Globus pallidus (tissue), 1 donor: ENCODE measurements at regions not wholly inside any gene's neighbourhood (a gene's known extent, or its start where the extent isn't known, plus 50 kb on each side); places are given as distances from the start of the nearest gene placed in this dataset.
"Not testable (repeated sequence)": the region's sequence is repeated elsewhere in the genome, so short reads cannot be mapped to it uniquely, and the experiment has no call there.

Experiments used
- DNase-seq: peaks from one replicate; pipeline ENCODE4 v3.0.0-alpha.2; 2015; ENCODE audit warnings: low spot score

DNA sequence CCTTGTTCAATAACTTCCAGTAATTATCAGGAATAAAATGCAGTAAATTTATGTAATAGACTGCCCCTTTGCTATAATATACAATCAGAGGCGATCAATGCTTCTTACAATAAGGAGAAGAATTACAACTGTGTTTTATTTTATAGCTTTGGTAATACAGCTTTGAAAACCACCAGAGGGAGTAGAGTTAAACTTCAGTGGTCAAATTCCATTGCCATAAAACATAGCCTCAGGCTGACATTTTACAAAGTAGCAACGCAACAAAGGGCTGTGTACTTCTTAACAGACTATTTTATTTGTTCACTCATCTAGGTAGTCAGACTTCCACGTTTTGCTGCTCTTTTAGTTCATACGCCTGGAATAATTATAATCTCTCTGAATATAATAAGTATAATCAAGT lies 58.5 kb downstream of the TEX13C start:
- no peak for DNase-seq

GRCh38 chrX:125378770-125379169 lies 59.1 kb downstream of the TEX13C start:
- no peak for DNase-seq

- no peak for DNase-seq
These were observed 62.5 kb downstream of the TEX13C start for GRCh38 chrX:125382148-125382628.

- DNase-seq = no peak
These were observed 63.2 kb downstream of the TEX13C start for GRCh38 chrX:125382889-125383288.

GRCh38 chrX:125384867-125385266 lies 65.2 kb downstream of the TEX13C start:
- DNase-seq = no peak

GRCh38 chrX:125387945-125388344 lies 68.3 kb downstream of the TEX13C start:
- no peak for DNase-seq

GRCh38 chrX:125394449-125394848 lies 74.8 kb downstream of the TEX13C start:
- no peak for DNase-seq

DNA sequence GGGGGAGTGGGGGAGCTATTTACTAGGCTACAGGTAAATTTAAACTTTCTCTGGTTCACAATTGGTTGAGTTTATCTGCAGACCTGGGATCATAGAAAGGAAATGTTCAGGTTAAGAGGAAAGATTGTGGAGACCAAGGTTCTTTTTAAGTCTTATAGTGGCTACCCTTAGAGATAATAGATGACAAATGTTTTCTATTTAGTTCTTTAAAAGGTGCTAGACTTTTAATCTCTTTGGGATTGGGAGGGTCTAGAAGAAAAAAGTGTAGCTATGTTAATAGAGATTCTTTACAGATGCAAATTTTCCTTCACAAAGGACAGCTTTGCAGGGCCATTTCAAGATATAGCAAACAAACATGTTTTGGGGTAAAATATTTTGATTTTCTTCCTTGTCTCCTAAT lies 76.0 kb downstream of the TEX13C start:
- no peak for DNase-seq

GRCh38 chrX:125398959-125399440 lies 79.3 kb downstream of the TEX13C start:
- no peak for DNase-seq

GRCh38 chrX:125402807-125403206 lies 83.1 kb downstream of the TEX13C start:
- DNase-seq = no peak

DNA sequence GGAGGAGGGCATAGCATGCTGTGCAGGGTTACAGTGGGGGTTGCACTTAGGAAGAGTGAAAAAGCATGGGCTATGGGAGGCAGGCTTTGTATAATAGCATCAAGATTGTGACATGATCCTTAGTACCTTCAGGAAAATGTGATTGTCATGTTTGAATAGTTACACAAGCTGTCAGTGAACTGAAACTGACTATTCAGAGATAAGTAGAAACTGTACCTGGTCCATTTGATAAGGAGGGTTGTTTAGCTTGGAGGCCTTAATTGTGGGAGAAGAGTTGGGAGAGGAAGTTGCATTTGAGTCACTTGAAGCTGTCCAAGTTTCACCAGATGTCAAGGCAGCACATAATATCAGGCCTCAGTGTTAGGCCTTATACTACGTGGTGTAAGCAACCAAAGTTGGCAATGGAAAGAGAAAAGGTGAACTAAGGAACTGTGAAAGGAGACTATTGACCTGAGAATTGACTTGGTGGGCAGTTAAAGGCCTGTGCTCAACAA lies 85.0 kb downstream of the TEX13C start:
- DNase-seq = no peak

- no peak for DNase-seq
These were observed 85.7 kb downstream of the TEX13C start for GRCh38 chrX:125405339-125405738.

- no peak for DNase-seq
These were observed 87.6 kb downstream of the TEX13C start for GRCh38 chrX:125407314-125407713.

DNA sequence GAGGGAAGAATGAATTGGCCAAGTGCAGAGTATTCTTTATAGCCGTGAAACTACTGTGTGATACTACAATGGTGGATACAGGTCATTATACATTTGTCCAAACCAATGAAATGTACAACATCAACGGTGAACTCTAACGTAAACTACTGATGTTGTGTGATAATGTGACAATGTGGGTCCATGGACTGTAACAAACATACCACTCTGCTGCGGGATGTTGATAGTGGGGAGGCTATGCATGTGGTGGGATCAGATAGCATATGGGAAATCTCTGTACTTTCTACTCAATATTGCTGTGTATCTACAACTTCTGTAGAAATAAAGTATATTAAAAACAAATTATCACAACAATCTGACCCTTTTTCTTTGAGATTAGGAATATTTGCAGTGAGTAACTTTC lies 101.1 kb downstream of the TEX13C start:
- no peak for DNase-seq

- no peak for DNase-seq
These were observed 103.3 kb downstream of the TEX13C start for GRCh38 chrX:125422986-125423385.

DNA sequence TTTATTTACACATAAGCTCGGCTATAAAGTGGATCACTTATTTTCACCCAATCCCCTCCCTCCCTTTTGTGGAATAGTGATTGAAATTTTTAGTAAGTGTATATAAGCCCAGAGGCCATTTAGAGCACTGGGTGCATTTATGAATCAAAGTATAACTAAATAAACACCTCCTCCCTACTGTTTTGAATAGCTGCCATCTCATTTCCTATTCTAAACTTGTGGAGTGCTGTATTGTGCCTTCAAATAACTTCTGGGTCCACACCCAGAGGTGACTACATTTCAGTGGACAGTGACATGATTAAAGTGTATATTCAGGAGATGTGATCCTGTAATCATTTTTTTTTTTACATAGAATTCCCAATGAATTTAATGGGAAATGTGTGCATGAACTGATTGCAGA lies 104.9 kb downstream of the TEX13C start:
- DNase-seq = no peak

DNA sequence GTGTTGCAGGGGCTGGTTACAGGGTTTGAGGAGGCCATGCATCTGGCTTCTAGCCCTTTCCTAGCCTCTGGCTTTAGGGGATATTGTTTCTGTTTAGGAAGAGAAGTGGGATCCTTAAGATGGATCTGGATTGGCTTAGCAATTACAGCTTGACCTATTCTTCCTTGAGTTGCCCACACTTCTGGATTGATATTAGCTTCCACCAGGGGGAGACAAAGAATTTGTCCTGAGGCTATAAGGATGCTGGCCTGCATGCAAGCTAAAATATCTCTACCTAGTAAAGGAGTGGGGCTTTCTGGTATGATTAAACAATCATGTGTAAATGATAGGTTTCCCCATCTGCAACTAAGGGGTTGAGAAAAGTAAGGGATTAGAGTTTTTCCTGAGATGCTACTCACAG lies 117.2 kb downstream of the TEX13C start:
- peak; percentile 0 for DNase-seq

DNA sequence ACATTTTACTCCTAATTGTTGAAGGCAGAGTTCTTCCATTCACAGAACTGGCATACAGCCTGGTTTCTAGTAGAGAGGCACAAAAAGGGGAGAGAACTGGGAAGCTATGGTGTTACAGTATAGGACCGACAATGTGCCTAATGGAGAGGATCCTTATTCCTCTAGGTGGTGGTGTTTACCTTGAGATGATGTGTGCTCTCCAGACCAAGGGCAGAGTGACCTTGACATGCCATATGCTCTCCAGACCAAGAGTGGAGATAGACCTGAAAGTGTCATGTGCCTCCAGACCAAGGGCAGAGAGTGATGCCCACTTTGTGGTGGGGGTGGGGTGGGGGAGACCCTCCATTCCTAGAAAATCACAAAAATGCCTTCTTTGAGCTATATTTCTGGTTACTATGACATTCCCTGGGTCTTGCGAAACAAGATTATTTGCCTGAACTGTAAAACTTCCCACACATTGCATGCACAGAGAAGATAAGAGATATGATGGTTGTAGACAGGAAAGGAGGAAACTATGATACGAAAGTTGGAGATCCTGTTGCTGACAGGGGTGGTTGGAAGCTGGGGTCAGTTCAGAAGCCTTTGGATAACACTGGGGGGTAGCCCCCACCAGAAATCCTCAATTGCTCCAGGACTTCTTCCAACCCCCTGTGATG lies 119.7 kb downstream of the TEX13C start:
- no peak for DNase-seq

GRCh38 chrX:125444659-125445058 lies 125.0 kb downstream of the TEX13C start:
- no peak for DNase-seq

DNA sequence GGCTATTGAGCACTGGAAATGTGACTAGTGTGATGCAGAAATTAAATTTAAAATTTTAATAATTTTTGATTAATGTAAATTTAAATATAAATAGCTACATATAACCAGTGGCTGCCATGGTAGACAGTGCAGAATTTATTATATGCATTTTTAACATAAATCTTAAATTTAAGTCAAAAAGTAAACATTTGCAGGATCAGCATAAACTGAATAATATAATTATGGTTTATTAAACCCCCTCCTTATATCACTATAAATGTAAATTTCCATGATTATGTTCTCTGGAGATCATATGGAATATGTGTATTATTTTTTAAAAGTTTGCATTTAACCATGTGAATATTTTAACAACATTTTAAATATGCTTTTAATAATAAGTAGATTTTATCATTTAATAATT lies 155.8 kb downstream of the TEX13C start:
- no peak for DNase-seq

GRCh38 chrX:125492439-125492838 lies 172.8 kb downstream of the TEX13C start:
- no peak for DNase-seq

GRCh38 chrX:125493004-125493403 lies 173.3 kb downstream of the TEX13C start:
- DNase-seq = not testable (repeated sequence)

DNA sequence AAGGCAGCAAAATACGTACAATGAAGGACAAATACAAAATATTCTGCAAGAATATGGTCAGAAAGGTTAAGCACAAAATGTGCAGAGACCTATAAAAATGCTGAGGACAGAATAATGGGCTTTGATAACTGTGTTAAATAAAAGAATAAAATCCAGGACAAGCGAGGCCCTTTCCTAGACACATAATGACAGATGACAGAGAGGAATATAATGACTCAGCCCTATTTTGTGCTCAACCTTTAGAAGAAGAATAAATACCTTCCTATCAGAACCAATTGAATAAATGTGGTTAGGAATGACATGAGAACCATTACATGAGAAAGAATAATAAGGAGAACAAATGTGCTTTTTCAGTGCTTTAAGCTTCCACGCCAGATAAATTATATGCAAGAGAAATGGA lies 178.0 kb downstream of the TEX13C start:
- no peak for DNase-seq

DNA sequence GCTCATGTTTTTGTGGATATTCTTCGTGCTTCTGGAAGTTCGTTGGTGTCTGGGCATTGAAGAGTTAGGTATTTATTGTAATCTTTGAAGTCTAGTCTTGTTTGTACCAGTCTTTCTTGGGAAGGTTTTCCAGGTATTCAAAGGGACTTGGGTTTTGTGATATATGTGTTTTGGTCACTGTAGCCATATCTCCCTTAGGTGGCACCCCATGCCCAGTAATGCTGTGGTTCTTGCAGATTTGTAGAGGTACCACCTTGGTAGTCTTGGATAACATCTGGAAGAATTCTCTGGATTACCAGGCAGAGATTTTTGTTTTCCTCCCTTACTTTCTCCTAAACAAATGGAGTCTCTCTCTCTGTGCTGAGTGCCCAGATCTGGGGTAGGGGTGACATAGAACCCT lies 184.1 kb downstream of the TEX13C start:
- no peak for DNase-seq
